AG20443 (cell line): ENCODE measurements at regions not wholly inside any gene's neighbourhood (a gene's known extent, or its start where the extent isn't known, plus 50 kb on each side); places are given as distances from the start of the nearest gene placed in this dataset.
"Not testable (repeated sequence)": the region's sequence is repeated elsewhere in the genome, so short reads cannot be mapped to it uniquely, and the experiment has no call there.

ENCODE experiments used
- DNase-seq: peaks from one replicate; pipeline ENCODE4 v3.0.0; 2012; ENCODE audit warnings: low spot score, mixed read lengths

DNA sequence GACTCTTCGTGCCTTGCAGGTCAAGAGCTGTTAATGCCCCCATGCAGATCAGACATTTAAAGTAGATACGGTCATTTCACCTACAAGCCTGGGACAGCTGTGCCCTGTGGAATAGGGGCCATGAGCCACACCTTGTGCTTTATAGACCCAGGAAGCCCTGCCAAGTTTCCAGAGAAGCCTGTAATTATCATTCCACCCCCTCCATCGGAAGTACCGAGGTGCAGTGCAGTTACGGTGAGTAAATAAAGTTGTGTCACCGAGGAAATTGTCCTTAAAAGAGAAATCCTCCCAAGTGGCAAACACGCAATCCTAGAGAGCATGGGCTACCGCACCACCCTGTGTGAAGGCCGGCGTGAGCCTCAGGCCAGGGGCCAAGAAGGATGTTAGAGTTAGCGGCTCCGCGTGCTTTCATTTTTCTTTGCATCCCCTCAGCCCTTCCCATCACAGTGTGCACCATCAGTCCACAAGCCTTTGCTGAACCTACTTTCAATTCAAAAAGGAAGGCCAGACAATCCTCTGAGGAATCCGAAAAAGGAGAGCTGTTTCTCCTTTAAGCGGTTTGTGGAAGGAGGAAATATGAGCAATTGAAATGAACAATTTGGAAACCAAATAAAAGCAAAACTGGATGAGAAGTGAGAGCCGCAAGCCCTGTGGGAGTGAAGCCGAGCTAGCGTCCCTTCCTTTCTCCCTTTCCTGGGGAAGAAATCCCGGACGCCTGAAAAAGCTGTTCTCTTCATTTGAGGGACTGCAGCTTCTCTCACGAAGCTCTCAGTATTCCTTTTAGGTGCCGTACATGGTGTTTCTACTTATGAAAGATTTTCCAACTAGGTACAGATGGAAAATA lies 183.3 kb upstream of the PDE10A start:
- peak; percentile 34 for DNase-seq

DNA sequence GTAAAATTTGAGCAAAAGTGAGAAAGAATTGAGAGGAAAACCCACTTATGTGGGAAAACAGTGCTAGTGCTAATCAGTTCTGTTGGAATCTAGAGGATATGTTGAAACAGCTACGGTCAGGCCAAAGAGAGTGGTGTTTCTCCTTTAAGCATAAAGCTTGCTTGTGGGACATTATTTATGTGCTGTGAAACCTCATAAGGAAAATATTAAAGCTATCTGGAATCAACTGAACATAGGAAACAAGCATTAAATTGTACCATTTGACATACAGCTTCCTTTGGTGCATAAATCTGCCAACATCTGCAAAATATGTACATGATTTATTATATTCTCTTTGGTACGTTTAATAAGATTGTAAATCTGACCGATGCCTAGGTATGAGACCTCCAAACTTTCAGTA lies 182.5 kb upstream of the PDE10A start:
- no peak for DNase-seq

DNA sequence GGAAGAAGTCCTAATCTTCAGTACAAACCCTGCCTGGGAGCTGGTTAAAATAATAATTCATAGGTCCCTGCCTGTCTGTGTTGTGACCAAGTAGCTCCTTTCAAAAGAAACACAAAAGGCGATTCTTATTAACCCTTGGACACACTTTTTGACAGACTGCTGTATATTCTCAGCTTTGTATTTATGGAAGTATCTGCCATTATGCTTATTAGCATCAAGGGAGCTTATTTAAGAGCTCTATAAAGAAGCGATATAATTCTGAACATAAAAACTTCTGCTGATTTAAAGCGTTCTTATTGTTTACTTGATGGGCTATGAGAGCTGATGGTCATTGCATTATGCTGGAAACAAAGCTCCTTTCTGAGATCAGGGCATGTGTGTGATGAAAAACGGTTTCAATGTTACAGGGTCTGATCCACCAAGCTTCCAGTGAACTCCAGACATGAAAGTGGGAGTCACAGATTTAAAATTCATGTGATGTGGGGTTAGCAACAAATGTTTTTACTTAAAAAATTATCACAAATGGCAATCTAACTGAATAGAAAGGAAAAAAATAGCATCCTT lies 181.8 kb upstream of the PDE10A start:
- DNase-seq = no peak

DNA sequence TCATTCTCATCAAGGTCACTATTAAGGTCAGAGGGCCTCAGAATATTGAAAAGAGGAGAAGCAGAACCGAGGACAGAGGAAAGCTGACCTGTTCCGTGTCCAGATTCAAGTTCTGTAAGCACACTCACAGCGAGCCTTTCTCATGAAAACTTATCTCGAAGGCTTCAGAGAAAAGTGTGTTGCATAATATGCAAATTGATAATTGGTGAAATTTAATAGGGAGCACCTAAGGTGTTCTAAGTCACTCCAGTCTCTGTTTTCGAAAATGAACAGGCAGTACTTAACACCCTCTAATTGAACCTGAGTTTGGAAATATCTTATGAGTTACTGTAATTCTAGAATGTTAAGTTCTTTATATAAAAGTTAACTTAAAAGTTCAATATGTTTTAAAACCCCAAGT lies 181.2 kb upstream of the PDE10A start:
- DNase-seq = no peak

DNA sequence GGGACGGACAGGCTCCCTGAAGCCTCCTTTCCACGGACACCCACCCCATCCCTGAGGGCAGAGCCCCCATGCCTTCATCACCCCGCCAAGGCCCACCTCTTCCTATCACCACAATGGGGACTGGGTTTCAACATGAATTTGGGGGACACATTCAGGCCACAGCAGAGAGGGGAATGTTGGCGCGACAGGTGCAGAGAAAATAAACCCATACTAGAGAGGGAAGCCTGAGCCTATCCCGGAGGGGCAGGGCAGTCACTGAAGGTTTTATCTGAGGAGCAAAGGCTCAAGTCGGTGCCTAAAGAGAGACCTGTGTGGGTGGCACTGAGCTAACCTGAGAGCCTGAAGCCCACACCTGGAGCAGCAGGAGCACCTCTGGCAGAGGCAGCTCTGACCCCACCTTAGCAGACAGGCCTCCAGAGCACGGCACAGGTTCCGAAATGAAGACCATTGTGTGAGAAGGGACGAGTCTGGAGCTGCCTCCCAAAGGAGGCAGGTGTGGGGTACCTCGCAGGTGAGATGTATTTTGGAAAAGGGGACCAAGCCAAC lies 180.6 kb upstream of the PDE10A start:
- DNase-seq = no peak

DNA sequence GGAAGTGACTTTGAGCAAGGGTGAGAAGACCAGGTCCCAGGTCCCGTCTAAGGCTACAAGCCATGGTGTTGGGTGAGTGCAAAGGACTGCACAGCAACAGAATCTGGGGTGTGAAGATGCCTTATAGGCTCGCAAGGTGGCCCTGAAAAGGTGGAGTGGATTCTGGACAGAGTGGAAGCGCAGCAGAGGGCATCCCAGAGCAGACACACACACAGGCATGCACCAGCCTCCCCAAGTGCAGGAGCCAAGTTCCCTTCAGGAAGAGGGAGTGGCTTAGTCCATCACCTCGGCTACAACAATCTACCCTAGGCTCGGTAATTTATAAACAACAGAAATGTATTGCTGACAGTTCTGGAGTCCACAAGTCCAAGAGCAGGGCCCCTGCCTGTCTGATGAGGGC lies 180.1 kb upstream of the PDE10A start:
- no peak for DNase-seq

DNA sequence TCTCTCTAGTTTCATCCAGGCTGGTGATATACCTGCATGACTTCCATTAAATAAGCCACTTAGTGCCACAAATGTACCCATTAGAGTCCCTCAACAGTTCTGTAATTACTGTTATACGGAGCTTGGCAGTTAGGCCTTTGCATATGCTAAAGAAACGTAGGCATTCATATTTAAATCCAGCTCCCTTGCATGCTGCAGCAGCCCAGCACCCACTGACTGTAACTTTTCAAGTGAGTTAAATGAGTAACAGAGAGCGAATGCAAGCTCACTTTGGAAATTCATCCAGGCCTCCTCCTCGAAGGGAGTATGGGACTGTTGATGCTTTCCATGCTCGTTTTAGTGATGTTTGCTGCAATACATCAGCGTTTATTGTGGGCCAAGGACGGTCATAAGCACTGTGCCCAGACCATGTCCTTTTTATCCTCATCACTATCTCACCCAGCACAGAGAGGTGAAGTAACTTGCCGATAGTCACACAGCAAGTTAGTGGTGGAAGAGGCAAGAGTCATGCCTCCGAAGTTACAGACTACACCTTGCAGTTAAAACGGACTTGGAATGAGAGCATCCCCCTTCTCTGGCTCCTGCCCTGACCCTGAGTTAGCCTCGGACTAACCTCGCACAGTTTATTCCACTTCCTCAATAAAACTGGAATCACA lies 179.4 kb upstream of the PDE10A start:
- no peak for DNase-seq

DNA sequence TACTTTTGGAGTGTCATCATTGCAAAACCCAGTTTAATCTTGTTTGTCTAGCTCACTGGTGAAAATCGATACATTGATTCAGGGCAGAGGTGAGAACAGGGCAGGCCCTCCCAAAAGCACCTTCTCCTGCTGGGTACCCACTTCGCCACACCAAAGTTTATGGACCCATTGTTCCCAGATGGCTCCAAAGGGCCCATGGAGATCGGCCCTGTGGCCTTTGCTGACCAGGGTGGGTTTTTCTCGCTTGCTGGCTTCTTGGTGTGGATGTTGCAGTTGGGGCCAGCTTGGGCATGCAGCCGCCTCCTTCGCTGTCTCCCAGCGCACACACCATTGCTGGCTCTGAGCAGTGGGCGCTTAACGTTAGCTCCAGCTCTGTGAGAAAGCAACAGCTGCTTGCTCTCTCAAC lies 178.1 kb upstream of the PDE10A start:
- no peak for DNase-seq

DNA sequence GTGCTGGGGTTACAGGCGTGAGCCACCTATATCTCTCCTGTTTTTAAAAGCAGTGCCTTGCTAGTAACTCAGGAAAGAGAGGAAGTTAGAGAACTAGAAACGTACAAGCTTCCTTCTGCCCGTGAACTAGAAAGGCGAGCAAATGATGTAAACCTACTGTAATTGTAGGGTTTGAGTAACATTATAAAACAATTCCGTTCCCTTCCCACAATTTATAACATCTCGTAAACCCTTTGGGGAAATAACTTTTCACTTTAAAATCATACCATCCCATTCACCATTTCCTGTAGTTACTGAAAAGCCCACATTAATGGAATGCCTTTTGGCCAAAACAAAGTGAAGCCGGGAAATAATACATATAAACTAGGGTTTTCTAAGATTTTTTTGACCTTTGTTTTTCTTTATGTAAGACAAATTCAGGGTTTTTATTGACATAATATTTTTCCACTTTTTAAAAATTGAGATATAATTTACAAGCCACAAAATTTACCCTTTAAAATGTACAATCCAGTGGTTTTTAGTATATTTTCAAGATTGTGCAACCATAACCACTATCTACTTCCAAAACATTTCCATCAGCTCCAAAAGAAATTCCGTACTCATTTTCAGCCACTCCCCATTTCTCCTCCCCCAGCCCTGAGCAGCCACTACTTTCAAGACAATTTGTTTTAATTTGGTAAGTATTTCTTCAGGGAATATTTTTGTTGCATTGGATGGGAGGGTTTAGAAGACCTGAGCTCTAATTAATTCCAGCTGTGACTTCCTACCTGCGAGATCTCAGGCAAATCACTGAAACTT lies 175.1 kb upstream of the PDE10A start:
- no peak for DNase-seq

DNA sequence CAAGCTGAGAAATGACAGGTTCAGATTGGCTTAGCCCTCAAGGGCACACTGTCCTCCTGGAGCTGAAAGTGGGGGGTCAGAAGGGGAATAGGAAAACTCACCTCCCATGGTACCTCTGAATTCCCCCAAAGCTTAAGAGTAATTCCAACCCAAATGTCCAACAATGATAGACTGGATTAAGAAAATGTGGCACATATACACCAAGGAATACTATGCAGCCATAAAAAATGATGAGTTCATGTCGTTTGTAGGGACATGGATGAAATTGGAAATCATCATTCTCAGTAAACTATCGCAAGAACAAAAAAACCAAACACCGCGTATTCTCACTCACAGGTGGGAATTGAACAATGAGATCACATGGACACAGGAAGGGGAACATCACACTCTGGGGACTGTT lies 173.6 kb upstream of the PDE10A start:
- DNase-seq = not testable (repeated sequence)

DNA sequence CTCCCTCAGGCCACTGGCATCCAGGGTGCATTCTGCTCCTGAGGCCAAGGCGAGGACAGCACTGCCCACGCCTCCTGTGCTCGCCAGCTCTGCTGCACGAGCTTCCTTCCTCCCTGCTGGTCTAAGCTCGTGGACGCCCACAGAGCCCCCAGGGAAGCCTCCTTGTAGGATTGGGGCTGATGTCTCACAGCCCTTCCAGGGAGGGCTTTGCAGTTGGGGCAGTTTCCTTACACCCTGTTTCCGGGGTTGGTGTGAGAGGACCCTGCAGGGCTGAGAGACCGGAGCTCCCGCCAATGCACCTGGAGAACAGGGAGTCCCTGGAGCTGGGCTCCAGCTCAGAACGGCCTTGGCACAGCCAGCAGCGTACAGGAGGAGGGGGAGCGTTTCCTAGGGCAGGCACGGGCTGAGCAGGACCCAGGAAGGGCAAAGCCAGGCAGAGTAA lies 172.4 kb upstream of the PDE10A start:
- no peak for DNase-seq

DNA sequence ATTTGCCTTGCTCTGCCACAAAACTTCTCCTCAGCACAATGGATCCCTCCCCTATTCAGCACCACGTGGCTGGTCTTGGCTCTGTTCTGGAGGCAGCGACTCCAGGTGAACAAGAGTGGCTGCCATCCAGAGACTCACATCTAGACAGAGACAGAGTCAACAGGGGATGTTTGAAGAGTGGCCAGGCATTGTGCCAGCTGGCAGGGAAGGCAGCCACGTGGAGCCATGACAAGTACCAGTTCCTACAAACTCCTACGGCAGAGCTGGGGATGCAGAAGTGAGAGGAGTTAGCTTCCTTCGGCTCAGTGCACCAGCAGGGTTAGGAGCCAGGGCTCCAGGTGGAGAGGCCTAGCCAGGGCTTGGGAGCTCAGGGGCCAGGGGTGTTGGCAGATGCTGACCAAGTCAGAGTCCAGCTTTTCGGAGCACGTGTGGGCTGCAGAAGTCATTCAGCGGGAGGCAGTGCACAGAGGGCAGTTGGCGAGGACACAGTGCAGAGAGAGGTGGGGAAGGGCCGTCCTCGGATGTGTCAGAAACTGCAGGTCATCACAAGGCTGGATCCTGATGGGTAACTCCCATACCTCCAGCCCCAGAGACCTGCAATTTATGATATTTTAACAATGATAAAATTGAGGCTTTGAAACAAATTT lies 171.7 kb upstream of the PDE10A start:
- no peak for DNase-seq

DNA sequence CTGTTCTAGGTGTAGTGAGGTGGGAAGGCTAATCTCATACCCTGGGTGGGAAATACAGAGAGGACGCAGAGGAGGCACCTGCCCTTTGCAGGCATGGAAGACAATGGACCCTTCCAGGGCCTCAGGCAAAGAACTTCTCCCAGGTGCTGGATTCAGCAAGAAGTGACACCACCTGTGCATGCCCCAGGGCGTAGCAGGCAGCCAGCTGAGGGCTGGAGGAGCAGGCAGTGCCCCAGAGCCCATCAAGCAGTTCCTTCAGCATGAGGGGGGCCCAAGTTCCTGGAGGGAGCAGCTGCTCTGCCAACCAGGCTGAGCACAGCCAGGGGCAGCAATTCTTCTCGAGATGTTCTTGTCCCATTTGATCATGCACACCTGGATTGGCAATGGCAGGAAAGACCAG lies 170.3 kb upstream of the PDE10A start:
- DNase-seq = no peak

DNA sequence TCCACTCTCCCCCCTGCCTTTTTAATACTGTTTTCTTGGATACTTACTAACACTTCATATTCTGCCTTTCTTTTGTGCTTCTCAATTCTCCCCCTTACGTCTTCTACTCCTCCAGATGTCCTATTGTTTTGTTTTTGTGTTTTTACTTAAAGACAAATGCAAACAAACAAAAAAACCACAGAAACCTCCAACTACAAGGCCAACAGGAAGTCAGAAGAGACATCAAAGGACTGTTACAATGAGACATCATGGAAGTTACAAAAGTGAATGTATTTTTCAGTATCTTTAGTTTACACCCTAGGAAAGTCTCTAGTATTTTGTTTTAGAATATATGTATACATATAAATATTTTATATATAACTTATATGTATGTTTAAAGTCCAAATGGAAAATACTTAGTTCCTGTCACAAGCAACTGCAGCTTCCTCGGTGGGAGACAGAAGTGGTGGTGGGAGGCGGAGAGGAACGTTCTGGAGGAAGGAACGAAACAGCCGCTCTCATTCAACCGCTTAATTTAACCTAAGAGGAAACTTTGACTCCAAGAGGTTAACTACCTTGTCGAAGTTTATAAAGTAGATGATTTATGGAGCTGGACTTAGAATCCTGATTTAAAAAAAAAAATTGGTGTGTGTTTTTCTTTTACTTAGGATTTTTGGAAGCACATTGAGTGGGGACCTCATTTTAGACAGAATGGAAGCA lies 168.9 kb upstream of the PDE10A start:
- no peak for DNase-seq

DNA sequence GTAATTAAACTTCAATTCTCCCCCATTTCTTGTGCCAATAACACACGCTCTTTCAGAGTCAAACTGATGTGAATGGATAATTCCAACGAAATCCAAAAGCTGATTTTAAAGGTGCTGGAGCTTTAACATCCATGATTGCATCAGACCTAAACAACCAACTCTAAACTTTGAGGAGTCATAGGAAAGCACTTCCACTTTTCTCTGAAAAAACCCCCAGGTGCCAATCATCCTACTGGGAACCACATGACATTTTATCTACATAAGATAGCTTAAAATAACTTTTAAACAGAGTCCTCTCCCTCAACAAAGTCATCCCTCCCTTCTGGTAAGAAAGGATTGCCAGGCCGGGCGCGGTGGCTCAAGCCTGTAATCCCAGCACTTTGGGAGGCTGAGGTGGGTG lies 167.7 kb upstream of the PDE10A start:
- no peak for DNase-seq

DNA sequence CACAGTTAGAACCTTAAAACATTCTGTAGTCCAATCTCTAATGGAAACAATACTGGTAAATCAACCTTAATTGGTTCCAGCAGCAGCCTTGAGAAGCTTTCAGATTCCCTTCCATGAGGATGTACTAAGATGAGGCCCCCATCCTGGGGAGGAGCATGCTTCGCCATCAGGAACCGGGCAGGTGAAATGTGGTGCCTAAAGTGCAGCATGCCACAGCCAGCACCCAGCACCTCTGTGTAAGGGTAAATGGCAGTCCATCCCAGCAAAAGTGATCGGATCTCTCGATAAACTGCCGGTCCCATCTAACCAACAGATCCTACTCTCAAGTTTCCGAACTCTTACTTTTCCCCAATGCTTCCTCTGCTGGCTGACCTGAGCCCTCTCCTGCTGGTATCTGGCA lies 166.3 kb upstream of the PDE10A start:
- DNase-seq = no peak

DNA sequence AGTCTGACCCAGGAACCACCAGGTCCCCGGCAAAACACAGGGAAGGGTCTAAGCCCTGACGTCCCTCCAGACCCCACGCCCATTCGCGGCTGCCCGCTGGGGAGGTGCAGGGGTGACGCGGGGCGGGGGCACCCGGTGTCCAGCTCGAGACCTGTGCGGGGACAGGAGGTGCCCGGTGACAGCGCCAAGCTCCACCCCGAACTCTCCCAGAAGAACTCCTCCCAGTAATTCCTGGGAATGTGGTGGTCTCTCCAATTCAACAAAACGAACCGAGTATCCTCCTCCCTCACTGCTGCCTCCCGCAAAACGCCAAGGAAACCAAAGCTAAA lies 164.1 kb upstream of the PDE10A start:
- DNase-seq = no peak

DNA sequence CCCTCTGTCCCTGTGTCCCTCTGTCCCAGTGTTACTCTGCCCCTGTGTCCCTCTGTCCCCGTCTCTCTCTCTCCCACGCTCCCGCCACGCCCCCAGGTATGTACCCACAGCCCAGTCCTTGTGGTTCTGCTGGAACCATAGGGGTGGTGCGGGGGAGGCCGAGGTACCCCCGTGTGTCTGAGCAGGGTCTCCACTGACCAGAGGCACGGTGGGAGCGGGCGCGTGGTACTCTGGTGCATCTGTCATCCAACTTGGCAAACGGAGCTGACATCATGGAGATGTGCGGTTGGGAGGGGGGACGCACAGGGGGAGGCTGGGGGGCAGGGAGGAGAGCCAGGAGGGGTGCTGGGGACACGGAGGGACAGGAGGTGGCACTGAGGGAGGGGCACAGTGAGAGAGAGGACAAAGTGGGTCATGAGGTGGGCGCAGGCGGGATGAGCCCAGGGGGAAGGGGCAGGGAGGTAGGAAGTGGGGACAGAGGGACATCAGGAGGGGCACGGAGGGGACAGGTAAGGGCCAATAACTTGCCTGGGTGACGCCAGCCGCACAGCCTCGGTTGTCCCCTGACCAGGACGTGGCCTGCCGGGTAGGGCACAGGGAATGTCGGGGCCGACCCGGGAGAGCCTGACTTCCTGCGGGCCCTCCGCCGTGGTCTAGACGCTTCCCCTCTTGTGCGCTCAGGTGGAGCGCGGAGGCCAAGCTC lies 163.6 kb upstream of the PDE10A start:
- no peak for DNase-seq

DNA sequence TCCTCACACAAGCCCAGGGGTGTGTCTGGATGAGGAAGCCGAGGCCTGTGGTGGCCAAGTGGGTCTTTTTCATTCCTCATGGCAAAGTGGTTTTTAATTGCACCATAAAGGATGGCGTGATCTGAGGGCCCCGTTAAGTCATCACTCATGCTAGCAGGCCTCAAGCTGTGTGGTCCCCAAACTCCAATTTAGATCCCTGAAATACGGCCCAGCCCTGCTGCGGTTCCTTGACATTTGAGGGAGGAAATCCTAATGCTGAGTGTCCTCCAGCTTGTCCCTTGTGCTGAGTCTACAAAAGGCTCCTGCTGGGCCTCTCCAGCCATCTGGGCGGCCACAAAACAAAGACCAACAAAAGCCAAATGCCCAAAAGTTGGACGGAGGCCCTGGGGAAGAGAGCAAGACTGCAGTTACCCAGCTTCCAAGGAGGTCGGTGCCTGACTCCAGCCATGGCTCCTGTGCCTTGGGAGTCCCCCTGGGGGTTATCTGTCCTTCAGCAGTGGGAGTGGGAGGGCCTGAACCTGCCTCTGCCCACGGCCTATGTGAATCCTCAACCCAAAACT lies 162.3 kb upstream of the PDE10A start:
- DNase-seq = no peak

DNA sequence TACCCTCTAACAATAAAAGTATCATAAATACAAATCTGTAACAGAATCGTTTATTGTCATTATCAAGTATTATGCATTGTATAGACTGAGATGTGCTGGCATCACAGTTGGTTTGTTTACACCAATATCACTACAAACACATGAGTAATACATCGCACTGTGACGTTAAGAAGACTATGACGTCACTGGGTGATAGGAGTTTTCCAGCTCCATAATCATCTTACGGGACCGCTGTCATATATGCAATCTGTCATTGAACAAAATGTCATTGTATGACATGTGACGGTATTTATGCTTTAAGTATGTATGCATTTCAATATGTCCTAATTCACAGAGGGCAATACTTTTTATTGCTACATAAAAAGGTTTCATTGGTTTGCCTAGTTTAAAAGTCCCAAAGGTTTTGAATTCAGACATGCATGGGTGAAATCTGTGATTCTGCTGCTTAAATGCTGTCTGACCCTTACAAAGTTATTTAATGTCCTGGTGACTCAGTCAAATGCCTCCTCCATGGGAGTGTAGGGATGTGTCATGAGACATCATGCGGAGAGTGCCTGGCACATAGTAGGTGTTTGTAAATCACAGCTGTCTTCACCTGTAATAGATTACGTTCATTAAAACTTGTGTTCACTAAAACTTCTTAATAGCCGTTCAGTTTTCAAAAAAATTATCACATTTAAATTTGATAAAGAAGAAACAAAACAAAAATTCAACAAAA lies 160.7 kb upstream of the PDE10A start:
- DNase-seq = no peak
